Retinal pigment epithelial cell (primary cell): ENCODE measurements at regions not wholly inside any gene's neighbourhood (a gene's known extent, or its start where the extent isn't known, plus 50 kb on each side); places are given as distances from the start of the nearest gene placed in this dataset.

ENCODE experiments used
- DNase-seq: peaks from one replicate; pipeline ENCODE4 v3.0.0-alpha.2; 2010; ENCODE audit warnings: low read depth
- H3K4me3 ChIP-seq: 2 replicates; pipeline ENCODE4 v1.5.1; 2011; ENCODE audit warnings: mild to moderate bottlenecking, low read length, control low read depth, moderate library complexity
- TF ChIP-seq, protein P1 (sequence below): conservative IDR thresholded peaks from 2 replicates; pipeline ENCODE4 v1.5.1; 2011; ENCODE audit warnings: low read depth, low read length, control low read depth, inconsistent platforms

DNA sequence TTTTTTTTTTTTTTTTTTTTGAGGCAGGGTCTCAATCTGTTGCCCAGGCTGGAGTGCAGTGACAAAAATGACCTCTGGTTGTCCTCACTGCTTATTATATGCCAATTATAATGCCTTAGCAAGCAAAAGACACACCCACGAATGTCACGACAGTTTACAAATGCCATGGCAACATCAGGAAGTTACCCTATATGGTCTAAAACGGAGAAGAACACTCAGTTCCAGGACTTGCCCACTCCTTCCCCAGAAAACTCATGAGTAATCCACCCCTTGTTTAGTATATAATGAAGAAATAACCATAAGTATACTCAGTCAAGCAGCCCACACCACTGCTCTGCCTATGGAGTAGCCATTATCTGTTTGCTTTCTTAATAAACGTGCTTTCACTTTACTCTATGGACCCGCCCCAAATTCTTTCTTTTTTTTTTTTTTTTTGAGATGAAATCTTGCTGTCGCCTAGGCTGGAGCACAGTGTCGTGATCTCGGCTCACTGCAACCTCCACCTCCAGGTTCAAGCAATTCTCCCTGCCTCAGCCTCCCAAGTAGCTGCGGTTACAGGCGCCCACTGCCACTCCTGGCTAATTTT lies 106.2 kb downstream of the SMIM20 start:
- no peak overlapping the region for H3K4me3 ChIP-seq
- no peak for DNase-seq
- TF ChIP-seq, protein P1, sequence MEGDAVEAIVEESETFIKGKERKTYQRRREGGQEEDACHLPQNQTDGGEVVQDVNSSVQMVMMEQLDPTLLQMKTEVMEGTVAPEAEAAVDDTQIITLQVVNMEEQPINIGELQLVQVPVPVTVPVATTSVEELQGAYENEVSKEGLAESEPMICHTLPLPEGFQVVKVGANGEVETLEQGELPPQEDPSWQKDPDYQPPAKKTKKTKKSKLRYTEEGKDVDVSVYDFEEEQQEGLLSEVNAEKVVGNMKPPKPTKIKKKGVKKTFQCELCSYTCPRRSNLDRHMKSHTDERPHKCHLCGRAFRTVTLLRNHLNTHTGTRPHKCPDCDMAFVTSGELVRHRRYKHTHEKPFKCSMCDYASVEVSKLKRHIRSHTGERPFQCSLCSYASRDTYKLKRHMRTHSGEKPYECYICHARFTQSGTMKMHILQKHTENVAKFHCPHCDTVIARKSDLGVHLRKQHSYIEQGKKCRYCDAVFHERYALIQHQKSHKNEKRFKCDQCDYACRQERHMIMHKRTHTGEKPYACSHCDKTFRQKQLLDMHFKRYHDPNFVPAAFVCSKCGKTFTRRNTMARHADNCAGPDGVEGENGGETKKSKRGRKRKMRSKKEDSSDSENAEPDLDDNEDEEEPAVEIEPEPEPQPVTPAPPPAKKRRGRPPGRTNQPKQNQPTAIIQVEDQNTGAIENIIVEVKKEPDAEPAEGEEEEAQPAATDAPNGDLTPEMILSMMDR = no peak

DNA sequence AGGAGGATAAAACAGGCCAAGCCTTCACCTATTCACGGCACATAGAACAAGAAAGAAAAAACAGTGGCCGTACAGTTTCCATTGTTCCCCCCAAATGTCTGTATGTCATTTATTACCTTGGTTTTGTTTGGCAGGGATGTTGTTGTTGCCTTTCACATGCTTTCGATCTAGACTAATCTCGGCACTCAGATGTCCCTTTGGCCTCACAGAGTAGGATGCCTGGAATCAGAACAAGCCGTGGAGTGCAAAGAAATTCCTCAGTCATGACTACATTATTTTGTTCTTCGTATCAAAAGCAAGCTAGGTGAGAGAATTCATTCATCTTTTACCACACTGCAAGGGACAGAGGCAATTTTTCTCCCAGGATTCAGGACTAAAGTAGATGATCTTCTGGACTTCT lies 106.9 kb downstream of the SMIM20 start:
- DNase-seq = no peak
- TF ChIP-seq, protein P1 = no peak
- H3K4me3 ChIP-seq = no peak overlapping the region

DNA sequence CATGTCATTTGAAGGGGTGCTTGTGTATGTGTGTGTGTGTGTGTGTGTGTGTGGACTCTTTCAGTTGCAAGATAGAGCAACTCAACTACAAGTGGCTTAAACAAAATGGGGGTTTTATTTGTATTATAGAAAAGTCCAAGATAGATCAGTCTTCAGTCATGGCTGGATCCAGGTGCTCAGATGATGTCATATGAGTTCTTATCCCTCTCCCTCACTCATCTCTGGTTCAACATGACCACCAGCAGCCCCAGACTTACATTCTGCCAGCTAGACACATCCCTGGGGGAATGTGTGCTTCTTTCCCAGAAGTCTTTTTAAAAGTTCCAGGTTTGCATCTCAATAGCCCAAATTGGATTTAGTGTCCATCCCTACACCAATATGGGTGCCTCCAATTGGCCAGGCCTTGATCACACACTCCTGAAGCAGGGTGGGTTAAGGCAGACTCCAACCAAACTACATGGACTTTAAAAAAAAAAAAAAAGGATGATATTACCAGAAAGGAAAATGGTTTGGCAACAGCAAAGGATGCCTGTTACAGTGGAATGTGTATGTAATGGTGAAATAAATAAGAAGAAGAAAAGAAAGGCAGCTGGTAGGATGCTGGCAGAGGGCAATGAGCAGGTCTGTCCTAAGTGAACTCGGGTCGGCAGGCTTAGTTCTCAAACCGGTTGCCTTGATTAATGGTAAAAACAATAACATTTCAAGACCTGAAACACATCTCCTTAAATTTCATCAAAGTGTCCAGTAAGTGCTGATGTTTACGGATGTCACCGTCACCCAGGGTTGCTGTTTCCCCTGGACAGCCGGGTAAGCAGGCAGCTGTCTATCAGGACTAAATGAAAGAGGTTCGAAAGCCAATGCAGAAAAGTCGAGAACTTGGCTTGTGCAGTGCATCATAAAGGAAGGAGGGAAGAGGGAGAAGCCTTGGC lies 107.7 kb downstream of the SMIM20 start:
- TF ChIP-seq, protein P1 = no peak
- DNase-seq = no peak
- no peak overlapping the region for H3K4me3 ChIP-seq

DNA sequence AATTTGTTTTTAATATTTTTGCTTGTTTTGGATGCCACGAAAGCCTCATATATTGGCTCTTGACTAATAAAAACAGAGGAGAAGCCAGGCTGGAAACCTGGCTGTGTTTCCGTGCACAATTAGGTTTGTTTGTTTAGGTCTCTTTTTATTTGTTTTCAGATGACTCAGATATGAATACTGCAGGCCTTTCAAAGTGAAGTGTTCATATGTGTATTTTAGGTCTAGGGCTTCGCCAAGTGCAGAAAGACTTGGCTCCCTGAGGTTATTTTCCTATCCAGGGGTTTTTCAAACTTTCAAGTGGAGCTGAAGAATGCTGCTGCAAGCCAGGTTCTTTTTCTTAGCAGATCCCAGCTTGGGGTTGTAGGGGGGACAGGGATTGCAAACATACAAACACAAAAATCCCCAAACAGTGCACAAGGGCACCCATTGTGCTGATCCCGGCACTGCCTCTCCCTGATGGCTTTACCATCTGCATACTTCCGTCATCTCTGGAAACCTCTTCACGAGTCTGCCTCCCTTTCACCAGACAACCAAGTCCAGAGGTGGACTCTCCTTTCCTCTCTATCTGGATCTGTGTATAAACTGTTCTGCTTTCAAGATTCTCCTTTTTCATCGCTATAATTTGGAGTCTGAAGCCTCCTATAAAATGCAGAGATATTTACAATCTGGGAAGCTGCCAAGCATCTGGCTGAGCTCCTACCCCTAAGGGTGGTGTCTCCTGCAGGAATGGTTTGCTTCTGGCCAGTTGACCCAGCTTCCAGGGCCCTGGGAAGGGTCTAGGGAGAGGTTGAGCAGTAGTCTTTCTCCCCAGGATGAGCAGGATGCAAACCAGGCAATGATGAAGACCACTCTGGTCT lies 108.6 kb downstream of the SMIM20 start:
- H3K4me3 ChIP-seq = no peak overlapping the region
- TF ChIP-seq, protein P1 = no peak
- DNase-seq = no peak

DNA sequence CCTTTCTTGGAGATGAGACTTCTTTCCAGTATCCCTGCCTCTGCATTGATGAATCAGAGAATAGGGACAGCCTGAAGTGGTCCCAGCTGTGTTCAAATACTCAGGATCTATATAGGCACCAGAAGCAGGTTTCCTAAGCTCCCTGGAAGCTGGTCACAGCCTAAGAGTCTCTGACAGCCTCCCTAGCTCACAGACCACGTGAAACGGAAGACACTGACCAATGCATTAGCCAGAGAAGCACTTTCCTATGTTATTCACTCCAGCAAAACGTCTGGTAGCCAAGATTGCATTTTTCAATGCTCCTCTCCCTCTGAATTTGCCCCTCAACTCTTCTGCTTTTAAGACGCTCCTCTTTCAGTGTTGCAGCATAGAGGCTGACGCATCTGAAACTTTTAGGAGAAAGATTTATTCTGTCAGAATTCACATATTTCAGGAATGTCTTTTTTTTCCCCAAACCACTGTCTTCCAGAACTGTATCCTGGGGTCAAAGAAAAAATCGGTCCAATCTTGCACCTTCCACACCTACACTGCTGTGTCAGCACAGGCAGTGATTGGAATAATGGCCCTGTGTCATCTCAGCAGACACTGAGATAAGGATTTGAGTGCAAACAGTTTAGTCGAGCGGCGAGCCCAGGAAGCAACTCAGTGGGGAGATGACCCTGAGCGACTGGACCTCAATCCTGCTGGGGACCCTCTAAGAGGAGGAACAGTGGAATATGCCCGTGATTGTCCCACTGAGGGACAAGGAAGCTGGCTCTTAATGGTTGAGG lies 109.4 kb downstream of the SMIM20 start:
- no peak for DNase-seq
- TF ChIP-seq, protein P1 = no peak
- H3K4me3 ChIP-seq = no peak overlapping the region

DNA sequence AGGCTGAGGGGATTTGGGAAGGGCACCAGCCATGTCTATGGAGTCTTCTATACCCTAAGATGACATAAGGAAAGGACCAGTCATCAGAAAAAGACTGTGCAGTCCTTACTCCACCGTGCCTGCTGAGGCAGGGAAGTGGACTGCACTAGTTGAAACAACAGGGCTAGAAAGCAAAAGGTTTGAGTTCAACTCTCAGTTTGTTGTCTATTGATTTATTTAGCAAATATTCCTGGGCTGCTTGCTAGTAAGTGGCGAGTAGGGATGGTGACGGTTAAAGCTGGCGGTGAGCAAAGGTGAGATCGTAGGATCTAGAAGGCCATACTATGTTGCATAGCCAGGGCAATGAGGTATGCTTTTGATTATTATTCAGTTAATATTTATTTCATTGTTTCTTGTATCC lies 110.1 kb downstream of the SMIM20 start:
- no peak for DNase-seq
- TF ChIP-seq, protein P1 = no peak
- no peak overlapping the region for H3K4me3 ChIP-seq
